Renal cortex interstitium (tissue), 11 donors: ENCODE measurements at regions not wholly inside any gene's neighbourhood (a gene's known extent, or its start where the extent isn't known, plus 50 kb on each side); places are given as distances from the start of the nearest gene placed in this dataset.
"Not testable (repeated sequence)": the region's sequence is repeated elsewhere in the genome, so short reads cannot be mapped to it uniquely, and the experiment has no call there.

Source experiments
- DNase-seq, 11 donors: peaks; one replicate each; pipeline ENCODE4 v3.0.0-alpha.2; 2013; ENCODE audit warnings: low read depth in 9 of 11, low spot score in 4 of 11; ENCODE audit errors: extremely low read depth in 1 of 11

DNA sequence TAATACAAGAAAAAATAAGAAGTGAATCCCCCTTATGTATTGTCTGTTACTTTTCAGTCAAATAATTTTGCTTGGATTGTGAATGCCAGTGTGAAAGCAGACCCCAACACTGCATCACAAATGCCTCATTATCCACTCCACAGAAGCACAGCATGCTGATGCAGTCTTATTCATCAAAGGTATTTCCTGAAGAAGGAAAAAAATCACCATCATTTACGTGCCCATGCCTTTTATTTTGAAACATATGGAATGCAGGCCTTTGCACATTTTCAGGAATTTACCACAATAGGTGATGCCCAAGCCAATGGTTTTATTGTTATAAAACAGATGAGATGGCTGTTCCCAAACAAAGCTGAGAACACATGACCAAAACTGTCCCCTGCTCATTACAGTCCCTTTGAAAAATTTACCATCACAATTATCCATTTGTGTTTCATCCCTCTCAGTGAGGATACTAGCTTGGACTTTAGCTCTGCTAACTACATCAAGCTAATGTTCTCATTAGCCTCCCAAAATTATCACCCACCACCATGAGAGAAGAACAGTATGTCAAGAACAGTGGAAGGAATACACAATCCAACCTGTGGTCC, 180.6 kb upstream of the HTR1E start:
- no peak for DNase-seq

- DNase-seq, result no peak
These were observed 193.3 kb upstream of the HTR1E start for GRCh38 chr6:86744048-86744447.

- no peak for DNase-seq
These were observed 199.2 kb upstream of the HTR1E start for GRCh38 chr6:86738078-86738477.

DNA sequence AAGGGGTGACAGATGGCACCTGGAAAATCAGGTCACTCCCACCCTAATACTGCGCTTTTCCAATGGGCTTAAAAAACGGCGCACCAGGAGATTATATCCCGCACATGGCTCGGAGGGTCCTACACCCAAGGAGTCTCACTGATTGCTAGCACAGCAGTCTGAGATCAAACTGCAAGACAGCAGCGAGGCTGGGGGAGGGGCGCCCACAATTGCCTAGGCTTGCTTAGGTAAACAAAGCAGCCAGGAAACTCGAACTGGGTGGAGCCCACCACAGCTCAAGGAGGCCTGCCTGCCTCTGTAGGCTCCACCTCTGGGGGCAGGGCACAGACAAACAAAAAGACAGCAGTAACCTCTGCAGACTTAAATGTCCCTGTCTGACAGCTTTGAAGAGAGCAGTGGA, 205.7 kb upstream of the HTR1E start:
- DNase-seq, result not testable (repeated sequence)

DNA sequence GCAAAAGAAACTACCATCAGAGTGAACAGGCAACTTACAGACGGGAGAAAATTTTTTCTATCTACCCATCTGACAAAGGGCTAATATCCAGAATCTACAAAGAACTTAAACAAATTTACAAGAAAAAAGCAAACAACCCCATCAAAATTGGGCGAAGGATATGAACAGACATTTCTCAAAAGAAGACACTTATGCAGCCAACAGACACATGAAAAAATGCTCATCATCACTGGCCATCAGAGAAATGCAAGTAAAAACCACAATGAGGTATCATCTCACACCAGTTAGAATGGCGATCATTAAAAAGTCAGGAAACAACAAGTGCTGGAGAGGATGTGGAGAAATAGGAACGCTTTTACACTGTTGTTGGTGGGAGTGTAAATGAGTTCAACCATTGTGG, 206.6 kb upstream of the HTR1E start:
- not testable (repeated sequence) for DNase-seq

GRCh38 chr6:86730216-86730615, 207.1 kb upstream of the HTR1E start:
- no peak for DNase-seq

- no peak for DNase-seq
These were observed 208.4 kb upstream of the HTR1E start for GRCh38 chr6:86728976-86729375.

DNA sequence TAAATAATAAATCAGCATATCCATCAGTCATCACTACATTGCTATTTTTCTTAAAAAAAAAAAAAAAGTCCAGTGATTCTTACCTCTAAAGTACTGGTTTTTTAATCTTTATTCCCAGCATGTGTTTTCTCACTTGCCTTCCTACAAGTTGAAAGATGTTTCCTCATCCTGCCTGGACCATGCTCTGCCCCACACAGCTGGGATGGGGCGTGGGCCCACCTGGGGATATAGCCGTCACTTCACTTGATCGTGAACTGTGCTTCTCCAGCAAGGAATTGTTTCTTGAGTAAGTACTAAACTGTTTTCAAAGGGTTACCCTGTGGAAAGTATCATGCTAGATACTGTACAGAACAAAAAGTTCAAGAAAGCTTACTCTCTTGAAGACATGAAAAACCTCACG, 212.6 kb upstream of the HTR1E start:
- no peak for DNase-seq

- DNase-seq, result no peak
These were observed 213.6 kb upstream of the HTR1E start for GRCh38 chr6:86723729-86724128.

DNA sequence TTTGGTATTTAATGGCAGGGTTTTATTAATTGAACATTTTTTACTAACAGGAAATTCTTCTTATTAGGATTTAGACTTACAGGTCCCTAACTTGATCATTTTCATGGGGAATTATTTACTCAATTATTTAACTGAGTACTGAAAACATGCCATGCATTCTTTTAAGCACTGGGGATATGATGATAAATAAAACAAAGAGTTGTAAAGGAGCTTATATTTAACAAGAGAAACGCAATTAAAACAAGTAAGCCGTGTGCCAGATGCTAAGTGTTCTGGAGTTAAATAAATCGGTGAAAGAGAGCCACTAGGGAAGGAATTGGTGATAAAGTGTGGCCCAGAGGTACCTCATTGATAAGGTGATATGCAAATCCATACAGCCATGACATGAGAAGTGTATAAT, 214.2 kb upstream of the HTR1E start:
- DNase-seq, result peak in 1 of 11 donors; percentile 1

- no peak for DNase-seq
These were observed 215.2 kb upstream of the HTR1E start for GRCh38 chr6:86722131-86722530.

DNA sequence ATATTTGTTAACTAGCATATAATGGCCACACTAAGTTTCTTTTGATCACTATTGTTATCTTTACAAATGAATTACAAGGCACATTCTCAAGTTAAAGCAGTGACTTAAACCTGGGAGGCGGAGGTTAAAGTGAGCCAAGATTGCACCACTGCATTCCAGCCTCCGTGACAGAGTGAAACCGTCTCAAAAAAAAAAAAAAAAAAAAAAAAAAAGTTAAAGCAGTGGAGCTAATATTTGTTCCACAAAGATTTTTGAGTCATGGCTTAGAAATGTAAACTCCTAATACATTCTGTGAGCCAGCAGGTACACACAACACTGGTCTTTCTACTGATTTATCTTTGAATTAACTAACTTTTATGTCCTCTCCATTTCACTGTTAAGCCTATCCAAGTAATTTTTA, 221.7 kb upstream of the HTR1E start:
- DNase-seq, result no peak

GRCh38 chr6:86712039-86712438, 225.3 kb upstream of the HTR1E start:
- DNase-seq, result no peak

GRCh38 chr6:86707545-86708120, 229.7 kb upstream of the HTR1E start:
- no peak for DNase-seq

DNA sequence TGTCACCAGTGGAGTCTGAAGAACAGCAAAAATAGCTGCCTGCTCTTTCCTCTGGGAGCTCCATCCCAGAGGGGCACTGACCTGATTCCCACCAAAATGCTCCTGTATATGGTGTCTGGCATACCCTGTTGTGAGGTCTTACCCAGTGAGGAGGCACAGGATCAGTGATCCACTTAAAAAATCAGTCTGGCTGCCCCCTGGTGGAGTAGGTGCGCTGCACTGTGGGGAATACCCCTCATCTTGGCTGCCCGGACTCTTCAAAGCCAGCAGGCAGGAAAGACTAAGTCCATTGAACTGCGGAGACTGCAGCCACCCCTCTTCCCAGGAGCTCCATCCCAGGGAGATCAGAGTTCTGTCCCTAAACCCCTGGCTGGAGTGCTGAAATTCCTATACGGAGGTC, 230.9 kb upstream of the HTR1E start:
- no peak for DNase-seq

- DNase-seq, result not testable (repeated sequence)
These were observed 236.1 kb upstream of the HTR1E start for GRCh38 chr6:86701228-86701627.

- DNase-seq, result peak in 1 of 11 donors; percentile 12
These were observed 250.8 kb upstream of the HTR1E start for GRCh38 chr6:86686496-86686895.

DNA sequence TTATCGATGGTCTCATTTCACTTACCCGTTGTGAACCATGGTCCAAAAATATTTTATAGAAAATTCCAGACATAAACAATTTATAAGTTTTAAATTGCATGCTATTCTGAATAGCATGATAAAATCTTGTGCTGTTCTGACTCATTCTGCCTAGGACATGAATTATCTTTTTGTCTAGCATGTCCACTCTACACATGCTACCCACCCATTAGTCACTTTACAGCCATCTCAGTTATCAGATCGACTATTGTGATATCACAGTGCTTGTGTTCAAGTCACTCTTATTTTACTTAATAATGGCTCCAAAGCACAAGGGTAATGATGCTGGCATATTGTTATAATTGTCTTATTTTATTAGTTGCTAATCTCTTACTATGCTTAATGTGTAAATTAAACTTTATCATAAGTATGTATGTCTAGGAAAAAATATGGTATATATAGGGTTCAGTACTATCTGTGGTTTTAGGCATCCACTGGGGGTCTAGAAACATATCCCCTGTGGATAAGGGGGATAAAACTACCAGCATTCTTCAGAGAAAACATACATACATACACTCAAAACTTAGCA, 252.0 kb upstream of the HTR1E start:
- DNase-seq, result no peak

- DNase-seq, result no peak
These were observed 254.0 kb upstream of the HTR1E start for GRCh38 chr6:86683132-86683908.

GRCh38 chr6:86682297-86682696, 255.0 kb upstream of the HTR1E start:
- no peak for DNase-seq
